ENCODE measurements at regions not wholly inside any gene's neighbourhood (a gene's known extent, or its start where the extent isn't known, plus 50 kb on each side); places are given as distances from the start of the nearest gene placed in this dataset.

GRCh38 chr15:48029642-48030041 is 91.1 kb upstream of the SLC24A5 start:
- POLR2A ChIA-PET, result no interaction called here
- CTCF ChIA-PET, result no interaction called here

- CTCF ChIA-PET, result no interaction called here
Measured at GRCh38 chr15:48031466-48031865, 89.3 kb upstream of the SLC24A5 start.

DNA sequence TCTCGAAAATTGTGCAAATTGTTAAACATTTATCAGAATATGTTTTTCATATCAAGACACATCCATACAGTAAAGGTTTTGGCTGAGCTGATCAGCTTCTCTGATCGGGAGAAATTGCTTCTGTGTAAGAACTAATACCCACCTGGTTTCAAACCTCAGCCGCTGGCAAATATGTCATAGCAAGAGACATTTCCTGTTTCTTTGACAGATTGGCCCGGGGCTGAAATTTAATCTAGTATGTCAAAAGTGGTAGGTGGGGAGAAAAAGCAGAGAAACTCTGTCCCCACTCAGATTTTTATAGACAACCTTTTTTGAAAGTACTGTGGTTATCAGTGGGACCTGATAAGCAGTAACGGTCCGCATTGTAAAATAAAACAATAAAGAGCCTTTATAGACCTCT is 88.8 kb upstream of the SLC24A5 start:
- POLR2A ChIA-PET, result no interaction called here
- CTCF ChIA-PET, result no interaction called here

More at GRCh38 chr15:48031466-48031865, 89.3 kb upstream of the SLC24A5 start:
- POLR2A ChIA-PET, result no interaction called here

DNA sequence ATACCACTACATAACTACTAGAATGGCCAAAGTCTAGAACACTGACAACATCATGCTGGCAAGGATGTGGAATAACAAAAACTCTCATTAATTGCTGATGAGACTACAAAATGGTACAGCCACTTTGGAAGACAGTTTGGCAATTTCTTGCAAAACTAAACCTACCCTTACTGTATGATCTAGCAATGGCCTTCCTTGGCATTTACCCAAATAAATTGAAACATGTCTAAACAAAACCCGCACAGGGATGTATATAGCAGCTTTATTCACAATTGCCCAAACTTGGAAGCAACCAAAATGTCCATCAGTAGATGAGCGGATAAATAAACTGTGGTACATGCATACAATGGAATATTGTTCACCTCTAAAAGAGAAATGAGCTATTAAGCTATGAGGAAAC is 87.9 kb upstream of the SLC24A5 start:
- POLR2A ChIA-PET, result no interaction called here

GRCh38 chr15:48038221-48038620 is 82.6 kb upstream of the SLC24A5 start:
- CTCF ChIA-PET, result no interaction called here
- POLR2A ChIA-PET, result no interaction called here

More for the DNA sequence above, 87.9 kb upstream of the SLC24A5 start:
- CTCF ChIA-PET, result no interaction called here

DNA sequence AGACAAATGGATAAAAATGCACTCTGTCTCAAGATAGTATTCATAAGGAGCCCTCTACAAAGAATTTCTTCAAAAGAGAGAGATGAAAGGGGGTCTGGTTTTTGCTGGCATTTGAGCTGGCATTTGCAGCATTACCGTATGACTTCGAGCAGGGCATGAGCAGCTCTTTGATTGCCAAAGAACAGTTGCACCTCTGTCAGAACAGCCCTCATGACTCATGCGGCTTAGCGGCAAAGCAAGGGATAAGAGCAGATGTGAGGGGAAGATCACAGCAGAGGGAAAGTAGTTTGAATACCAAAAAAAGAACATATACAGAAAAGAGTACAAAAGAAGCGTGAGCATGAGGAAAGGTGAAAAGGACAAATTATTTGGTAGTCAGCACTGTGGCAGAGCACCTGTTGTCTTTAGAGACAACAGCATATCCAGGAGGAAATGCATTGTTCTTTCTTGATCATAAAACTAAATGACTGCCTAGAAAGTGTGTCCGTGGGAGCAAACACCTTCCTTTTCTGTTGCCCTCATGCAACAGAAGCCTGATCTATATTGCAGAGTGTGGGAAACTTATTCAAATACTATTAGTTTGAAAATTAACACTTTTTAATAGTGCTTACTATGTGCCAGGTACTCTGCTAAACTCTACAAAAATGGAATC is 80.5 kb upstream of the SLC24A5 start:
- POLR2A ChIA-PET, result no interaction called here
- CTCF ChIA-PET, result no interaction called here

DNA sequence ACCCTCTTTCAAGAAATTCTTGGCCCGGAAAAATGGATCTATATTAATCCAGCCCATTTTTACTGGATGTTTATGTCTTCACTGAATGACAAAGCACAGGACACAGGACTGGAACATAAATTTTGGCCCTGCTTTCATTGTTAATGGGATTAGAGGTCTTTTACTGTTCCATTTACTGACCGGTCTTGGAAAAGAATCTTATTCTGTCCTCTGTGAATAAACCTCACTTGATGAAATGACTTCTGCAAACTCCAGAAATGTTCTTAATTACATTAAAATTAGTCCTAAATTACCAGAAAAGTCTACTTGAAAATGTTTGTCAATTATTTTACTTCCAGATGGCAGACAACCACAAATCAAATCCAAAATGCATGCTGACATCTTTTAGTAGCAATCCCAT is 79.3 kb upstream of the SLC24A5 start:
- ChIA-PET CTCF (no interaction called here), POLR2A (no interaction called here)

- POLR2A ChIA-PET, result no interaction called here
- CTCF ChIA-PET, result no interaction called here
Measured at GRCh38 chr15:48046813-48047438, 73.9 kb upstream of the SLC24A5 start.

DNA sequence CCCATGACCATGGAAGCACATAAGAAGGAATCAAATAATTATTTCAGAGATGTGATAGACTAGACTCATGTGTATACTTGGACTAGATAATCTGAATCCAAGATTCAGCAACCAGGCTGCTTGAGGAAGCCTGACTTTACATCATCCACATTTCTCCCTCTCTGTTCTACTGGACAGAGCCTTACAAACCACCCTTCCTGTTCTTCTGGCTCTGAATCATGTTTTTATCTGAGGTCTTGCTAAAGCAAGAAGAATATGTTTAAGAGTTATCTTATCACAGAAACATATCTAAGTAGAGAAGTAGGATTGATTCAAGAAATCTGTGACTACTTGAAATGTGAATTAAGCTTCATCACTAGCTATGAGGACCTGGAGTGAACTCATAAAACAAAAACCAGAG is 71.1 kb upstream of the SLC24A5 start:
- CTCF ChIA-PET, result no interaction called here

GRCh38 chr15:48052946-48053345 is 67.8 kb upstream of the SLC24A5 start:
- CTCF ChIA-PET, result no interaction called here

More for the DNA sequence above, 71.1 kb upstream of the SLC24A5 start:
- POLR2A ChIA-PET, result no interaction called here

DNA sequence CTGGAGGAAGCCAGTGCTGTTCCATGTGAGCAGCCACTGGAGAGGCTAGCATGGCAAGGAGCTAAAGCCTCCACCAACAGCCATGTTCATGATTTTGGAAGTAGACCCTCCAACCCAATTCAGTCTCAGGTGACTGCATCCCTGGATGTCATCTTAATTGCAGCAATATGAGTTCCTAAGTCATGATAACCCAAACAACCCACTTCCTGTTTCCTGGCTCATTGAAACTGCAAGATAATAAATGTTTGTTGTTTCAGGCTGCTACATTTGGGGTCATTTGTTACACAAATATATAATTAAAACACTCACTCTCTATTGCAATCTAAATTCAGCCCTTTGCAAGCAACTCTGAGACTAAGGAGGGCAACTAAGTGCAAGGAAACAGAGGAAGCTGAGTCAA is 62.4 kb upstream of the SLC24A5 start:
- POLR2A ChIA-PET, result no interaction called here
- CTCF ChIA-PET, result no interaction called here

More at GRCh38 chr15:48052946-48053345, 67.8 kb upstream of the SLC24A5 start:
- POLR2A ChIA-PET, result no interaction called here

DNA sequence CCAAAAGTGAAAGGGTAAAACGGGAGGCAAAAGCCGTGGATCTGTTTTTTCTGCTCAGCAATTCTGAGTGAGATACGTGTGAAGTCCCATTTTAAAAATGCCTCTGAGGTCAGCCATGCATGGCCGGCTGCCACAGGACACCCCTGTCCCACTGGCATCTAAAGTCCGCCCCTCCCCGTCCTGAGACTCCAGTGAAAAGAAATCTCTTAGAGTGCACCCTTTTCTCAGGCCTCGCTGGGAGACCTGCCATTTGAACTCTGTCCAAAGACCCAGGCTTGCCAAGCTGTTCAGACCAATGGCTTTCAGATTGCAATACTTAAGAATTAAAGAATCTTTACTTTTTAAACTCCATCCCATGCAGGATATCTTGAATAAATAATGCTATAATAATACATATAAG is 61.0 kb upstream of the SLC24A5 start:
- POLR2A ChIA-PET, result no interaction called here
- CTCF ChIA-PET, result no interaction called here

- POLR2A ChIA-PET, result no interaction called here
Measured at GRCh38 chr15:48060396-48060795, 60.4 kb upstream of the SLC24A5 start.

GRCh38 chr15:48061605-48062004 is 59.2 kb upstream of the SLC24A5 start:
- POLR2A ChIA-PET, result interaction anchor here (0.6 kb wide), 1 partner anchor 10 kb away, joined by 3 read pairs; no protein-coding TSS in a partner anchor
- CTCF ChIA-PET, result no interaction called here

More at GRCh38 chr15:48060396-48060795, 60.4 kb upstream of the SLC24A5 start:
- CTCF ChIA-PET, result no interaction called here

GRCh38 chr15:48062148-48062872 is 58.5 kb upstream of the SLC24A5 start:
- CTCF ChIA-PET, result no interaction called here
- POLR2A ChIA-PET, result no interaction called here

DNA sequence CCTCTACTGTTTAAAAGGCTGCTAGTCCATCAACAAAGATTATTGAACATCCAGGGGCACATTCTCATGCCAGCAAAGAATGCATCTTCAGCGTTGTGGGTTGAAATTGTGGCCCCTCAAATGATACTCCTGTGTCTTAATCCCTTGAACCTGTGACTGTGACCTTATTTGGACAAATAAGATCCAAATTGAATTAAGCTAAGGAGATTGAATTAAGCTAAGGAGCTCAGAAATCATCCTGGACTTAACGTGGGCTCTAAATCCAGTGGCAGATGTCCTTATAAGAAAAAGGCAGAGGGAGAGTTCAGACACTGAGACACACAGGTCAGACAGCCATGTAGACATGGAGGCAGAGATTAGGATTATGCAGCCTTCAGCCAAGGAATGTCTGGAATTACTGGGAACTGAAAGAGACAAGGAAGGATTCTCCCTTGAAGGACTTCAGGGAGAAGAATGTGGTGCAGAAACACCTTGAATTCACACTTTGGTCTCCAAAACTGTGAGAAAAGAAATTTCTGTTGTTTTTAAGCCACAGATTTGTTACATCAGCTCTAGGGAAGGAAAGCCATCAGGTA is 57.3 kb upstream of the SLC24A5 start:
- ChIA-PET POLR2A (no interaction called here), CTCF (interaction anchor here (0.7 kb wide), 1 partner anchor 1487 kb away, joined by 4 read pairs; no protein-coding TSS in a partner anchor)

DNA sequence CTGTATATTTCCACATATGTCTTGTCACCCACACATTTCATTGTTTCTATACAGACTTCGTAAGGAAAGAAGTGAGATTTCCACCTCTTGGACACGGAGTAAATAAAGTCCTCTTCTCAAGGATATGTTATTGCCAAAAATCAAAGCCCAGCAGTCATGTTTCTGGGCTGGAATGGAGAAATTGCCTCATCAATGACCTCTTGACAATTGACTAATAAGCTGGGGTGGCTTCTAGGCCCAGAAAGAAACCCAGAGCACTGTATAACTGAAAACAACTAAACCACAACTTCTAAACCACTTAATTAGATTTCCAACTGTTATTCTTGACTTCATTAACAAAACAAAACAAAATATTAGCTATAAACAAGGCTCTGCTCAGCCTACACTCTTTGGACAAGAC is 56.4 kb upstream of the SLC24A5 start:
- ChIA-PET CTCF (no interaction called here), POLR2A (no interaction called here)

- CTCF ChIA-PET, result no interaction called here
- POLR2A ChIA-PET, result no interaction called here
Measured at GRCh38 chr15:48066456-48066855, 54.3 kb upstream of the SLC24A5 start.
